ENCODE measurements at regions not wholly inside any gene's neighbourhood (a gene's known extent, or its start where the extent isn't known, plus 50 kb on each side); places are given as distances from the start of the nearest gene placed in this dataset.
"Not testable (repeated sequence)": the region's sequence is repeated elsewhere in the genome, so short reads cannot be mapped to it uniquely, and the experiment has no call there.

DNA sequence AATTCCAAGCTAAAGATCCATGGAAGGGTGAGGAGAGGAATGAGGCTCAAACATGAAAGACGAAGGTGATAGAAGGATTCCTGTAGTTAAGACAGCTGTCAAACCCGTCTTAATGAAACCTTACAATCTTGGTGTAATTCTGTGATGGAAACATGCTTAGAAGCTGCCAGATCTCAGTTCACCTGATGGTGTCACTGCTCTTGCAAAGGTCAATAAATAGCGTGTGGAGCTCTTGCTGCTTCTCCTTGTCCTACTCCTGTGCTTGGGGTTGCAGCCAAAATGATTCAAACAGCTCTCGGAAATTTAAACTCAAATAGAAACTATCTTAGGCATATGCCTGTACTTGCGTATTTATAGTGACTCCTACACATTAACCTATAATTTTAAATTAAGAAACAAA, 1705.0 kb downstream of the OLFM4 start:
- no peak overlapping the region for H3K27ac ChIP-seq
- no peaks in the 10 kb centered on the region for H3K4me1 ChIP-seq (replicated peaks)
- H3K36me3 ChIP-seq: no peaks in the 10 kb centered on the region
- no peaks in the 10 kb centered on the region for H3K9me3 ChIP-seq (replicated peaks)
- no peak overlapping the region for H3K4me3 ChIP-seq
- no peaks in the 10 kb centered on the region for H3K27me3 ChIP-seq (replicated peaks)
- no peak for DNase-seq (ENCODE audit: low read depth in 1 of 2, low spot score in 2 of 2)

- H3K27me3 ChIP-seq (replicated peaks); H3K4me1 ChIP-seq (replicated peaks); H3K9me3 ChIP-seq (replicated peaks); DNase-seq (ENCODE audit: low read depth in 1 of 2, low spot score in 2 of 2); H3K4me3 ChIP-seq; H3K36me3 ChIP-seq; H3K27ac ChIP-seq: not testable (repeated sequence)
Measured at GRCh38 chr13:54737211-54737610, 1708.6 kb downstream of the OLFM4 start.

DNA sequence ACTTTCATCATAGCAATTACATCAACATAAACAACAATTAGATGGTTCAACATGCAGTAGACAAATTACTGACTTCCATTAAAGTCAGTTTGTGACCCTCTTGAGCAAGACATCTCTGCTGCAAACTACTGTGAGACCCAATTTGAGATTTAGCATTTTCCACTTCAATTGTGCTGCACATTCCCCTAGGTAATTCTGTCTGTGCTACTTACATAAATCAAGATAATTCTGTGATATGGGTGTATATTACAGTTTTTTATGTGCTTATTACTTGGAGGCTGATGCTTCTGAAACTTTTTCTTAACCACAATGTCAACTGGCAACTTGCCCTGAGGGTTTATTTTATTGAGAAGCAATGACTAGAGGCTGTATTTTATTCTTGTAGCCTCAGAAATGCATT, 1714.4 kb downstream of the OLFM4 start:
- no peaks in the 10 kb centered on the region for H3K36me3 ChIP-seq
- no peaks in the 10 kb centered on the region for H3K4me1 ChIP-seq (replicated peaks)
- DNase-seq (ENCODE audit: low read depth in 1 of 2, low spot score in 2 of 2): no peak
- no peaks in the 10 kb centered on the region for H3K27me3 ChIP-seq (replicated peaks)
- no peak overlapping the region for H3K4me3 ChIP-seq
- no peak overlapping the region for H3K27ac ChIP-seq
- no peaks in the 10 kb centered on the region for H3K9me3 ChIP-seq (replicated peaks)

GRCh38 chr13:54744747-54745146, 1716.1 kb downstream of the OLFM4 start:
- H3K27ac ChIP-seq: no peak overlapping the region
- H3K4me3 ChIP-seq: no peak overlapping the region
- DNase-seq (ENCODE audit: low read depth in 1 of 2, low spot score in 2 of 2): no peak
- no peaks in the 10 kb centered on the region for H3K9me3 ChIP-seq (replicated peaks)
- H3K36me3 ChIP-seq: no peaks in the 10 kb centered on the region
- no peaks in the 10 kb centered on the region for H3K27me3 ChIP-seq (replicated peaks)
- no peaks in the 10 kb centered on the region for H3K4me1 ChIP-seq (replicated peaks)

GRCh38 chr13:54750521-54750920, 1721.9 kb downstream of the OLFM4 start:
- Histone ChIP-seq H3K27ac (no peak overlapping the region), H3K27me3 (replicated peaks) (no peaks in the 10 kb centered on the region), H3K4me1 (replicated peaks) (no peaks in the 10 kb centered on the region), H3K9me3 (replicated peaks) (no peaks in the 10 kb centered on the region), H3K4me3 (no peak overlapping the region), H3K36me3 (no peaks in the 10 kb centered on the region)
- DNase-seq (ENCODE audit: low read depth in 1 of 2, low spot score in 2 of 2): no peak

GRCh38 chr13:54758795-54759194, 1730.2 kb downstream of the OLFM4 start:
- Histone ChIP-seq H3K9me3 (replicated peaks) (no peaks in the 10 kb centered on the region), H3K27me3 (replicated peaks) (no peaks in the 10 kb centered on the region), H3K4me3 (no peak overlapping the region), H3K27ac (no peak overlapping the region), H3K4me1 (replicated peaks) (no peaks in the 10 kb centered on the region), H3K36me3 (no peaks in the 10 kb centered on the region)
- no peak for DNase-seq (ENCODE audit: low read depth in 1 of 2, low spot score in 2 of 2)

- H3K27ac ChIP-seq: no peak overlapping the region
- no peaks in the 10 kb centered on the region for H3K36me3 ChIP-seq
- no peak overlapping the region for H3K4me3 ChIP-seq
- no peak for DNase-seq (ENCODE audit: low read depth in 1 of 2, low spot score in 2 of 2)
- H3K9me3 ChIP-seq (replicated peaks): no peaks in the 10 kb centered on the region
- H3K27me3 ChIP-seq (replicated peaks): no peaks in the 10 kb centered on the region
- no peaks in the 10 kb centered on the region for H3K4me1 ChIP-seq (replicated peaks)
Measured at GRCh38 chr13:54768214-54768613, 1739.6 kb downstream of the OLFM4 start.

DNA sequence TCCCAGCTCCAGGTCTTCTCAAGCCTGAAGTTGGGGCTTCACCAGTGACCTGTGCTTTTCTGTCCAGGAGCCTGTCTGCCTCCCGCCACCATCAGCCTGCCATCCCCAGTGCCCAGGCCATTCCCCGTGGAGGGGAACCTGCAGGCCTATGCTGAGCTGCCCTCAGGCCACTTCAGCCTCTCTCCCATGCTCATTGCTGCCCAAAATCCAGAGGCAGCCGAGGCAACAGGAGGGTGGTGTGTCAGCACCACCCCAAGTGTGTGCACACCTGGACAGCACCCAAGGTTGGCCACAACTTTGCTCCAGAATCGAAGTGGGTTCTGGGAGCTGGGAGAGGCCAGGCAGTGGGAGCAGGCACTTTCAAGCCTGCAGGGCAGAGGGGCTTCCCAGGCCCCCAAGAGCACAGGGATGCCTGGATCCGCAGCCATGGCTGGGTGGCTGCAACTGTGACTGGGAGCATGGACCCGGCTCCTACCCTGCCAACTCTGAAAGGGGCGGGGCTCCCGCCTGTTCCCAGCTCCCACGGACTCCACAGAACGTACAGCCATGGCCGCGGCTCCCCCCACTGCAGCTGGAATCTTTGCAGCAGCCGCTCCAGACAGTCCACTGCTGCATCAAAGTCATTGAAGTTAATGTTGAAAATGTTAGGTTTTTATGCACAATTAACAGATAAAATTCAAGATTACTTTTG, 1747.0 kb downstream of the OLFM4 start:
- H3K4me3 ChIP-seq: no peak overlapping the region
- H3K27ac ChIP-seq: no peak overlapping the region
- no peaks in the 10 kb centered on the region for H3K9me3 ChIP-seq (replicated peaks)
- H3K4me1 ChIP-seq (replicated peaks): no peaks in the 10 kb centered on the region
- H3K27me3 ChIP-seq (replicated peaks): no peaks in the 10 kb centered on the region
- DNase-seq (ENCODE audit: low read depth in 1 of 2, low spot score in 2 of 2): no peak
- H3K36me3 ChIP-seq: no peaks in the 10 kb centered on the region

- Histone ChIP-seq H3K27ac (no peak overlapping the region), H3K4me3 (no peak overlapping the region), H3K4me1 (replicated peaks) (no peaks in the 10 kb centered on the region), H3K9me3 (replicated peaks) (no peaks in the 10 kb centered on the region), H3K27me3 (replicated peaks) (no peaks in the 10 kb centered on the region), H3K36me3 (no peaks in the 10 kb centered on the region)
- no peak for DNase-seq (ENCODE audit: low read depth in 1 of 2, low spot score in 2 of 2)
Measured at GRCh38 chr13:54787754-54788153, 1759.1 kb downstream of the OLFM4 start.

DNA sequence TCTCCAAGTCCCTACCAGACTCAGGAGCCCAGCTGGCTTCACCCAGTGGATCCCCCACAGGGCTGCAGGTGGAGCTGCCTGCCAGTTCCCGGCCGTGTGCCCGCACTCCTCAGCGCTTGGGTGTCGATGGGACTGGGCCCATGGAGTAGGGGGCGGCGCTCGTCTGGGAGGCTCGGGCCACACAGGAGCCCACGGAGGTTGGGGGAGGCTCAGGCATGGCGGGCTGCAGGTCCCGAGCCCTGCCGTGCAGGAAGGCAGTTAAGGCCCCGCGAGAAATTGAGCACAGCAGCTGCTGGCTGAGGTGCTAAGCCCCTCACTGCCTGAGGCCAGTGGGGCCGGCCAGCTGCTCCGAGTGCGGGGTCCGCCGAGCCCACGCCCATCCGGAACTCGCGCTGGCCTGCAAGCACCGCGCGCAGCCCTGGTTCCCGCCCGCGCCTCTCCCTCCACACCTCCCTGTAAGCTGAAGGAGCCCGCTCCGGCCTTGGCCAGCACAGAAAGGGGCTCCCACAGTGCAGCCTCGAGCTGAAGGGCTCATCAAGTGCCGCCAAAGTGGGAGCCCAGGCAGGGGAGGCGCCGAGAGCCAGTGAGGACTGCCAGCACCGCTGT, 1771.1 kb downstream of the OLFM4 start:
- Histone ChIP-seq H3K9me3 (replicated peaks) (no peaks in the 10 kb centered on the region), H3K36me3 (no peaks in the 10 kb centered on the region), H3K4me3 (no peak overlapping the region), H3K27ac (no peak overlapping the region), H3K27me3 (replicated peaks) (no peaks in the 10 kb centered on the region), H3K4me1 (replicated peaks) (no peaks in the 10 kb centered on the region)
- DNase-seq (ENCODE audit: low read depth in 1 of 2, low spot score in 2 of 2): no peak

GRCh38 chr13:54802226-54802625, 1773.6 kb downstream of the OLFM4 start:
- H3K27ac ChIP-seq: no peak overlapping the region
- DNase-seq (ENCODE audit: low read depth in 1 of 2, low spot score in 2 of 2): no peak
- H3K4me1 ChIP-seq (replicated peaks): no peaks in the 10 kb centered on the region
- H3K36me3 ChIP-seq: no peaks in the 10 kb centered on the region
- no peaks in the 10 kb centered on the region for H3K27me3 ChIP-seq (replicated peaks)
- no peaks in the 10 kb centered on the region for H3K9me3 ChIP-seq (replicated peaks)
- no peak overlapping the region for H3K4me3 ChIP-seq

GRCh38 chr13:54805743-54806142, 1777.1 kb downstream of the OLFM4 start:
- Histone ChIP-seq H3K9me3 (replicated peaks) (no peaks in the 10 kb centered on the region), H3K4me3 (no peak overlapping the region), H3K27ac (no peak overlapping the region), H3K36me3 (no peaks in the 10 kb centered on the region), H3K27me3 (replicated peaks) (no peaks in the 10 kb centered on the region), H3K4me1 (replicated peaks) (no peaks in the 10 kb centered on the region)
- no peak for DNase-seq (ENCODE audit: low read depth in 1 of 2, low spot score in 2 of 2)

DNA sequence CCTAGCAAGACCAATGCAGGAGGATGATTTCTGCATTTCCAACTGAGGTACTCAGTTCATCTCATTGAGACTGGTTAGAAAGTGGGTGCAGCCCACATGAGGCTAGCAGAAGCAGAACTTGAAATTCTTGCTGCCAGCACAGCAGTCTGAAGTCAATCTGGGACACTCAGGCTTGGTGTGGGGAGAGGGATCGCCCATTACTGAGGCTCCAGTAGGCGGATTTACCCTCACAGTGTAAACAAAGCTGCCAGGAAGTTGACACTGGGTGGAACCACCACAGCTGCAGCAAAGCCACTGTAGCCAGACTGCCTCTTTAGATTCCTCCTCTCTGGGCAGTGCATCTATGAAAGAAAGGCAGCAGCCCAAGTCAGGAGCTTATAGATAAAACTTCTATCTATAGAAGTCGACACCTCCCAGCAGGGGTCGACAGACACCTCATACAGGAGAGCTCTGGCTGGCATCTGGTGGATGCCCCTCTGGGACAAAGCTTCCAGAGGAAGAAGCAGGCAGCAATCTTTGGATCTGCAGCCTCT, 1793.4 kb downstream of the OLFM4 start:
- not testable (repeated sequence) for H3K9me3 ChIP-seq (replicated peaks); H3K4me3 ChIP-seq; DNase-seq (ENCODE audit: low read depth in 1 of 2, low spot score in 2 of 2); H3K36me3 ChIP-seq; H3K27ac ChIP-seq; H3K27me3 ChIP-seq (replicated peaks); H3K4me1 ChIP-seq (replicated peaks)

DNA sequence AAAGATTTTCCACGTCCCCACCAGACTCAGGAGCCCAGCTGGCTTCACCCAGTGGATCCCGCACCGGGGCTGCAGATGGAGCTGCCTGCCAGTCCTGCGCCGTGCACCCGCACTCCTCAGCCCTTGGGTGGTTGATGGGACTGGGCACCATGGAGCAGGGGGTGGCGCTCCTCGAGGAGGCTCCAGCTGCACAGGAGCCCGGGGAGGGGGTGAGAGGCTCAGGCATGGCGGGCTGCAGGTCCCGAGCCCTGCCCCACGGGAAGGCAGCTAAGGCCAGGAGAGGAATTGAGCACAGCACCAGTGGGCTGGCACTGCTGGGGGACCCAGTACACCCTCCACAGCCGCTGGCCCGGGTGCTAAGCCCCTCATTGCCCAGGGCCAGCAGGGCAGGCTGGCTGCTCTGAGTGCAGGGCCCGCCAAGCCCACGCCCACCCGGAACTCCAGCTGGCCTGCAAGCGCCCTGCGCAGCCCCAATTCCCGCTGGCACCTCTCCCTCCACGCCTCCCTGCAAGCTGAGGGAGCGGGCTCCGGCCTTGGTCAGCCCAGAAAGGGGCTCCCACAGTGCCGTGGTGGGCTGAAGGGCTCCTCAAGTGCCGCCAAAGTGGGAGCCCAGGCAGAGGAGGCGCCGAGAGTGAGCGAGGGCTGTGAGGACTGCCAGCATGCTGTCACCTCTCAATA, 1800.9 kb downstream of the OLFM4 start:
- DNase-seq (ENCODE audit: low read depth in 1 of 2, low spot score in 2 of 2); H3K27me3 ChIP-seq (replicated peaks); H3K9me3 ChIP-seq (replicated peaks); H3K36me3 ChIP-seq; H3K4me1 ChIP-seq (replicated peaks); H3K27ac ChIP-seq; H3K4me3 ChIP-seq: not testable (repeated sequence)
